SK-N-SH treated with all-trans-retinoic acid at 6 μM for 48 hours (cell line): ENCODE measurements at regions not wholly inside any gene's neighbourhood (a gene's known extent, or its start where the extent isn't known, plus 50 kb on each side); places are given as distances from the start of the nearest gene placed in this dataset.

Experiments
- ISL1 ChIP-seq: fragments of 250-450 bp; sonication (Bioruptor Pico); IDR thresholded peaks from 2 replicates; pipeline ENCODE4 v2.1.2; 2022; ENCODE audit warnings: mild to moderate bottlenecking, moderate library complexity
- OSR1 ChIP-seq: fragments of 250-450 bp; sonication (Bioruptor Pico); IDR thresholded peaks from 2 replicates; pipeline ENCODE4 v1.8.0; 2022; ENCODE audit warnings: moderate library complexity, mild to moderate bottlenecking, inconsistent platforms
- ZFP3 ChIP-seq: fragments of 250-450 bp; sonication (Bioruptor Pico); IDR thresholded peaks from 2 replicates; pipeline ENCODE4 v1.5.0; 2020; ENCODE audit warnings: mild to moderate bottlenecking, moderate library complexity

- TF ChIP-seq OSR1 = no peak
- TF ChIP-seq ISL1 (CRISPR knock-in tag) = no peak
- no peak for TF ChIP-seq ZFP3
Measured at GRCh38 chr20:58045579-58045978, 182.9 kb downstream of the ANKRD60 start.
